Mesodermal cell (in vitro differentiated cells): ENCODE measurements at regions not wholly inside any gene's neighbourhood (a gene's known extent, or its start where the extent isn't known, plus 50 kb on each side); places are given as distances from the start of the nearest gene placed in this dataset.

Source experiments
- H3K27ac ChIP-seq: 2 replicates; pipeline ENCODE4 v1.7.0; 2013; ENCODE audit warnings: mild to moderate bottlenecking, low read depth, low read length, moderate library complexity; ENCODE audit not compliant: severe bottlenecking
- H3K36me3 ChIP-seq: 2 replicates; pipeline ENCODE4 v1.7.1; 2013; ENCODE audit warnings: mild to moderate bottlenecking, low read length, moderate library complexity; ENCODE audit not compliant: control insufficient read depth, insufficient read depth
- H3K4me1 ChIP-seq: one replicate; pipeline ENCODE4 v1.7.1; 2013; ENCODE audit warnings: mild to moderate bottlenecking, low read length; ENCODE audit not compliant: insufficient read depth, control insufficient read depth, poor library complexity, severe bottlenecking
- H3K4me3 ChIP-seq: 2 replicates; pipeline ENCODE4 v1.7.0; 2013; ENCODE audit warnings: low read length, control low read depth, mild to moderate bottlenecking; ENCODE audit not compliant: insufficient read depth, poor library complexity, severe bottlenecking; ENCODE audit errors: extremely low read depth
- H3K9me3 ChIP-seq: 2 replicates; pipeline ENCODE4 v1.7.1; 2013; ENCODE audit warnings: mild to moderate bottlenecking, low read length, moderate library complexity; ENCODE audit not compliant: control insufficient read depth
- WGBS, 2 experiments: methylation state at CpG; one replicate each; pipeline ENCODE4 v1.1.5; 2013; ENCODE audit warnings: missing lambda C conversion rate in 2 of 2; ENCODE audit not compliant: insufficient coverage in 2 of 2; 5-methylcytosine and 5-hydroxymethylcytosine counted together

GRCh38 chr10:106106114-106106513 is 1058.4 kb downstream of the SORCS1 start:
- no peaks in the 10 kb centered on the region for H3K9me3 ChIP-seq
- WGBS, 2 experiments = 86 to 100% methylated on average over 2 of the region's 2 CpGs
- H3K36me3 ChIP-seq = no peaks in the 10 kb centered on the region
- no peaks in the 10 kb centered on the region for H3K4me1 ChIP-seq
- H3K27ac ChIP-seq = no peak overlapping the region
- H3K4me3 ChIP-seq = no peak overlapping the region

GRCh38 chr10:106089855-106090254 is 1074.7 kb downstream of the SORCS1 start:
- Histone ChIP-seq H3K27ac (no peak overlapping the region), H3K36me3 (no peaks in the 10 kb centered on the region), H3K4me3 (no peak overlapping the region), H3K4me1 (no peaks in the 10 kb centered on the region), H3K9me3 (no peaks in the 10 kb centered on the region)

- H3K4me1 ChIP-seq = no peaks in the 10 kb centered on the region
- H3K9me3 ChIP-seq = no peaks in the 10 kb centered on the region
- H3K27ac ChIP-seq = no peak overlapping the region
- no peak overlapping the region for H3K4me3 ChIP-seq
- WGBS, 2 experiments = 100% methylated on average over 1 of the region's 1 CpG; no CpG with 5 or more reads in 1 of the 2 experiments
- H3K36me3 ChIP-seq = no peaks in the 10 kb centered on the region
These were observed 1078.1 kb downstream of the SORCS1 start for GRCh38 chr10:106086391-106086790.

- Histone ChIP-seq H3K27ac (no peak overlapping the region), H3K36me3 (no peaks in the 10 kb centered on the region), H3K9me3 (no peaks in the 10 kb centered on the region), H3K4me3 (no peak overlapping the region), H3K4me1 (peaks cover 3% of the 10 kb centered on the region)
- WGBS, 2 experiments = 80 to 86% methylated on average over 1 of the region's 2 CpGs
These were observed 1080.9 kb downstream of the SORCS1 start for GRCh38 chr10:106083572-106083971.

- Histone ChIP-seq H3K4me3 (no peak overlapping the region), H3K36me3 (no peaks in the 10 kb centered on the region), H3K27ac (no peak overlapping the region), H3K4me1 (peaks cover 3% of the 10 kb centered on the region), H3K9me3 (no peaks in the 10 kb centered on the region)
- WGBS, 2 experiments = 83% methylated on average over 1 of the region's 3 CpGs; no CpG with 5 or more reads in 1 of the 2 experiments
These were observed 1081.6 kb downstream of the SORCS1 start for GRCh38 chr10:106082865-106083264.

GRCh38 chr10:106078895-106079576 is 1085.5 kb downstream of the SORCS1 start:
- Histone ChIP-seq H3K27ac (no peak overlapping the region), H3K9me3 (no peaks in the 10 kb centered on the region), H3K4me3 (no peak overlapping the region), H3K36me3 (no peaks in the 10 kb centered on the region), H3K4me1 (peaks cover 3% of the 10 kb centered on the region)
- WGBS, 2 experiments = 46 to 75% methylated on average over 3 to 5 of the region's 9 CpGs

GRCh38 chr10:106076496-106076895 is 1088.0 kb downstream of the SORCS1 start:
- H3K4me1 ChIP-seq = peaks cover 3% of the 10 kb centered on the region
- no peaks in the 10 kb centered on the region for H3K9me3 ChIP-seq
- no peak overlapping the region for H3K27ac ChIP-seq
- H3K4me3 ChIP-seq = no peak overlapping the region
- H3K36me3 ChIP-seq = no peaks in the 10 kb centered on the region

GRCh38 chr10:106053061-106053460 is 1111.4 kb downstream of the SORCS1 start:
- no peaks in the 10 kb centered on the region for H3K4me1 ChIP-seq
- WGBS, 2 experiments = 77 to 92% methylated on average over 5 of the region's 6 CpGs
- H3K27ac ChIP-seq = no peak overlapping the region

GRCh38 chr10:106044503-106044902 is 1120.0 kb downstream of the SORCS1 start:
- WGBS, 2 experiments = 80% methylated on average over 1 of the region's 2 CpGs; no CpG with 5 or more reads in 1 of the 2 experiments
- no peak overlapping the region for H3K27ac ChIP-seq
- no peaks in the 10 kb centered on the region for H3K9me3 ChIP-seq
- H3K4me3 ChIP-seq = no peak overlapping the region
- no peaks in the 10 kb centered on the region for H3K36me3 ChIP-seq
- H3K4me1 ChIP-seq = no peaks in the 10 kb centered on the region

More at GRCh38 chr10:106053061-106053460, 1111.4 kb downstream of the SORCS1 start:
- no peaks in the 10 kb centered on the region for H3K36me3 ChIP-seq
- no peak overlapping the region for H3K4me3 ChIP-seq
- no peaks in the 10 kb centered on the region for H3K9me3 ChIP-seq

GRCh38 chr10:106043863-106044262 is 1120.6 kb downstream of the SORCS1 start:
- Histone ChIP-seq H3K4me3 (no peak overlapping the region), H3K27ac (peak overlapping the region; percentile 42), H3K9me3 (no peaks in the 10 kb centered on the region), H3K36me3 (no peaks in the 10 kb centered on the region), H3K4me1 (no peaks in the 10 kb centered on the region)
- WGBS, 2 experiments = 33% methylated on average over 1 of the region's 3 CpGs; no CpG with 5 or more reads in 1 of the 2 experiments

GRCh38 chr10:106038246-106038645 is 1126.3 kb downstream of the SORCS1 start:
- WGBS, 2 experiments = no CpG with 5 or more reads among the region's 1 CpG
- no peak overlapping the region for H3K4me3 ChIP-seq
- no peak overlapping the region for H3K27ac ChIP-seq
- no peaks in the 10 kb centered on the region for H3K36me3 ChIP-seq
- H3K9me3 ChIP-seq = no peaks in the 10 kb centered on the region
- H3K4me1 ChIP-seq = no peaks in the 10 kb centered on the region
